Coronary artery (tissue), 2 donors: ENCODE measurements at regions not wholly inside any gene's neighbourhood (a gene's known extent, or its start where the extent isn't known, plus 50 kb on each side); places are given as distances from the start of the nearest gene placed in this dataset.

Experiments
- DNase-seq: peaks from one replicate; pipeline ENCODE4 v3.0.0-alpha.2; 2017; ENCODE audit warnings: low spot score
- H3K27ac ChIP-seq, 2 donors: fragments of 200-600 bp; sonication (generic); one replicate each; pipeline ENCODE4 v1.5.1; 2016 to 2019
- H3K4me3 ChIP-seq: fragments of 200-600 bp; sonication (generic); 2 replicates; pipeline ENCODE4 v1.5.1; 2016; ENCODE audit warnings: mild to moderate bottlenecking, moderate library complexity
- TF ChIP-seq, protein P1 (sequence below): fragments of 200-600 bp; sonication (generic); IDR thresholded peaks from one replicate; pipeline ENCODE4 v1.5.1; 2019; ENCODE audit warnings: antibody characterized with exemption

- TF ChIP-seq, protein P1, sequence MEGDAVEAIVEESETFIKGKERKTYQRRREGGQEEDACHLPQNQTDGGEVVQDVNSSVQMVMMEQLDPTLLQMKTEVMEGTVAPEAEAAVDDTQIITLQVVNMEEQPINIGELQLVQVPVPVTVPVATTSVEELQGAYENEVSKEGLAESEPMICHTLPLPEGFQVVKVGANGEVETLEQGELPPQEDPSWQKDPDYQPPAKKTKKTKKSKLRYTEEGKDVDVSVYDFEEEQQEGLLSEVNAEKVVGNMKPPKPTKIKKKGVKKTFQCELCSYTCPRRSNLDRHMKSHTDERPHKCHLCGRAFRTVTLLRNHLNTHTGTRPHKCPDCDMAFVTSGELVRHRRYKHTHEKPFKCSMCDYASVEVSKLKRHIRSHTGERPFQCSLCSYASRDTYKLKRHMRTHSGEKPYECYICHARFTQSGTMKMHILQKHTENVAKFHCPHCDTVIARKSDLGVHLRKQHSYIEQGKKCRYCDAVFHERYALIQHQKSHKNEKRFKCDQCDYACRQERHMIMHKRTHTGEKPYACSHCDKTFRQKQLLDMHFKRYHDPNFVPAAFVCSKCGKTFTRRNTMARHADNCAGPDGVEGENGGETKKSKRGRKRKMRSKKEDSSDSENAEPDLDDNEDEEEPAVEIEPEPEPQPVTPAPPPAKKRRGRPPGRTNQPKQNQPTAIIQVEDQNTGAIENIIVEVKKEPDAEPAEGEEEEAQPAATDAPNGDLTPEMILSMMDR: no peak
- H3K27ac ChIP-seq: no peak overlapping the region
- DNase-seq: peak; percentile 46
- no peak overlapping the region for H3K4me3 ChIP-seq
Measured at GRCh38 chr13:111909971-111910671, 156.8 kb upstream of the SOX1 start.

DNA sequence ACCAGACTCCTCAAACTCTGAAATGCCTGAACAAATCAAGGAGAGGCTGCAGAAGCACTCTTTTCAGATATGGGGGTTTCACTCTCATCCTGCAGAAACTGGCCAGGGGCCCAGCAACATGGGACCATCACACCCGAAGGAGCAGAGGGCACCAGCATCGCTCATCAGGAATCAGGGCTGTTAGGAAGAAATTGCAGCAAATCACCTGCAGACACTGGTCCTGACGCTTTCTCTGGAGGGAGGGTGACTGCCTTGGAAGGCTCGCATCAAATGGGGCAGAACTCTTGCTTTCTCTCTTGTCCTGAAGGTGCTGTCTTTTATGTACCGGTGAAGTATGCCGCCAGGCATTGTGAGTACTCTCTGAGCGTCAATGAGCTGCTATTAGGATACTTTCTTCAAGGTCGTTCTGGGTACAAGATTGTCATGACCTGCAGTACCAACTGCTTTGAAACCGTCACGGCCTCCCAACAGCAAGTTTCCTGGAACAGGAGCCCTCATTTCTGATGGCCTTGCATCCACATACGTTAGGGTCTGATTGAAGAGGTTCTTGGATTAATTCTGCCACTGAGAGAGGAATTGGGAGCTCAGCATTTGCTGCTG is 155.7 kb upstream of the SOX1 start:
- Histone ChIP-seq H3K27ac (no peak overlapping the region), H3K4me3 (no peak overlapping the region)
- TF ChIP-seq, protein P1: no peak
- peak; percentile 54 for DNase-seq

DNA sequence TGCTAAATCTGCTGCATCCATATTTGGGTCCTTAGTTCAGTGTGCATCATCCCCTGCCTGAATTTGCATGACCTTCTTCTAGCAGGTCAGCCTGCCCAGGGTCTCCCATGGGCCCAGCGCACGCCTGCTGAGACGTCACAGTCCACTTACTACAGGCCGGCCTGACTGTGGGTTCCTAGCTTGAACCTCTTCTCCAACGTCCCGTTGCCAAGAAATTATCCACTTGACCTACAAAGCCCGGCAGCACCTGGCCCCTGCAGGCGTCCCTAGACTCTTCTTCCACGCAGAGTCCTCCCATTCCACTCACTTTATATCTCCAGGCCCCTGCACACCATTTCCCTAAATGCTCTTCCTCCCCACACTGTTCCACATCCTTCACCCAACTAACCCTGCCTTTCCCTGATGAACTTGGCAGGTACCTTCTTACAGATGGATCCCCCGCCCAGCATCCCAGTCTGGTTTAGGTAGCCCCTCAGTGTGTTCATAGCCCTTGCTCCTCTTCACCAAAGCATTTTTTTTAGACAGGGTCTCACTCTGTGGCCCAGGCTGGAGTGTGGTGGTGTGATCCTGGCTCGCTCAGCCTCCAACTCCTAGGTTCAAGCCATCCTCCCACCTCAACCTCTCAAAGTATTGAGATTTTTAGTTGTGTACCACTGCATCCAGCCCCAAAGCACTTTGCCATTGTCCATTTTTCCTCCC is 155.0 kb upstream of the SOX1 start:
- no peak overlapping the region for H3K27ac ChIP-seq
- TF ChIP-seq, protein P1: no peak
- peak; percentile 33 for DNase-seq
- H3K4me3 ChIP-seq: no peak overlapping the region

DNA sequence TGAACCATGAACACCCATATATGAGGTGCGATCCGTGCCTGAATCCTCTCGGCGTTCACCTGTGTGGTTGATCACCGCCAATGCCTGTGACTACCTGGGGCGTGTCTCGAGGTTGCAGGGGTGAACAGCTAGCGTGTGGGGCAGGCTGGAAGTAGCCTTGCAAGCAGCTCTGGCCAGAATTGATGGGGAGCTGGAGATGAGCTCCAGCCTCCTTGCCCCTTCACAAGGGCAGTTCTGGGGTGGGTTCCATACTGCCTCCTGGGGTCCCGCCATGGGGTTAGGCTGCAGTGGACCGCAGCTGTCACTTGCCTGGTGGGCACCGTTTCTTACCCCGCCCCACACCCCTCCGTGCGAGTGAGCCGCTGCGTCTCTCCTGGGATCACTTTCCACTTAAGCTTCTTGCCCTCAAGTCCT is 154.5 kb upstream of the SOX1 start:
- DNase-seq: peak; percentile 28
- Histone ChIP-seq H3K27ac (no peak overlapping the region), H3K4me3 (no peak overlapping the region)
- TF ChIP-seq, protein P1: no peak

DNA sequence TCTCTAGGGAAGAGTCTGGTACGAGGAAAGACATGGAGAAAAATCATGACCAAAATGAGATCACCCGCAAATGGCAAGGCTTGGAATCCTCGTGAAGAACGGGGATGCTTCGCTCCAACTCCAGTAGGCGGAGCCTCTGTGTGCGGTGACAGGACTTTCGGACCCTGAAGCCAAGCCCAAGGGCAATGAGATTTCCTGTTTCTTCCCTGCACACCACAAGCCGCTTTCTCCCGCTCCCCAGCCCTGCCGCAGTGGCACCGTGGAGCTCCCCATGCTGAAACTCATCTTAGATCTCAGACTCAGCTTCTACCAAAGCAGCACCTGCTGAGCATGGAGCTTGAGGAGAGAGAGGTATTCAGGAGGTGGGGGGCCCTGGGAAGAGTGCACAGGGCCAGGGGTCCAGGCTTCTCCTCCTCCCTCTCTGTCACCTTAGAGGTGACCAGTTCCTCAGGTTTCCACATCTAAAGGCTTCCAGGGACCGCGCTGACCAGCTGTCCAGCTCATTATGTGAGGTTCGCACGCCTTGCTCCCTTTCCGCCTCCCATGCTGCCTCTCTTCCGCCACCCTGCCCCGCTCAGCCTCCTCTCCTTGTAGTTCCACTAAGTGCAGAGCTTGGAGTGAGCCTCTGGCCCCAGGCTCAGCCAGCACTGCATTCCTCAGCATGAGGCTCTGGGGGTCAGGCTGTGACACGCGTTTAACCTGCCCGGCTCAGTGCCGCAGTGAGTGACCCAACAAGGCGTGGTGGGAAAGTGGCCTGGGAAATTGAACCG is 153.8 kb upstream of the SOX1 start:
- TF ChIP-seq, protein P1: no peak
- DNase-seq: peak; percentile 52
- Histone ChIP-seq H3K4me3 (no peak overlapping the region), H3K27ac (no peak overlapping the region)

GRCh38 chr13:111913761-111914140 is 153.2 kb upstream of the SOX1 start:
- Histone ChIP-seq H3K4me3 (no peak overlapping the region), H3K27ac (no peak overlapping the region)
- peak; percentile 11 for DNase-seq
- TF ChIP-seq, protein P1: no peak
